Common myeloid progenitor, CD34-positive (primary cell): ENCODE measurements at regions not wholly inside any gene's neighbourhood (a gene's known extent, or its start where the extent isn't known, plus 50 kb on each side); places are given as distances from the start of the nearest gene placed in this dataset.
"Not testable (repeated sequence)": the region's sequence is repeated elsewhere in the genome, so short reads cannot be mapped to it uniquely, and the experiment has no call there.

Experiments used
- CTCF ChIA-PET: fragments of 350-600 bp; sonication (Branson Sonifier 250); formaldehyde crosslinking; loops from one replicate; lab custom pipeline; 2021; ENCODE audit warnings: antibody characterized with exemption; lab: Charles Lee
- POLR2A ChIA-PET: fragments of 350-600 bp; sonication (Branson Sonifier 250); formaldehyde crosslinking; loops from one replicate; lab custom pipeline; 2021; ENCODE audit warnings: antibody characterized with exemption; lab: Charles Lee
- DNase-seq, 3 donors: peaks; one replicate each; pipeline versions ENCODE4 v3.0.0 to v3.0.0-alpha.2; 2013
- H3K27ac ChIP-seq, 2 experiments: 1 replicate in 1 of 2; 2 replicates in 1 of 2; pipeline ENCODE4 v1.7.0; 2013; ENCODE audit warnings: inconsistent platforms in 2 of 2, low read length in 2 of 2, mild to moderate bottlenecking in 2 of 2, low read depth in 1 of 2, moderate library complexity in 1 of 2; ENCODE audit not compliant: severe bottlenecking in 2 of 2, insufficient read depth in 1 of 2, poor library complexity in 1 of 2
- H3K27me3 ChIP-seq, 5 experiments: replicated peaks in 2 of 5; 1 replicate in 3 of 5; 2 replicates in 2 of 5; pipeline versions ENCODE4 v1.6.1 to v1.7.0; 2013; ENCODE audit warnings: low read length in 4 of 5, mild to moderate bottlenecking in 2 of 5, moderate library complexity in 2 of 5, inconsistent platforms in 1 of 5; ENCODE audit not compliant: insufficient read depth in 5 of 5, control insufficient read depth in 4 of 5
- H3K36me3 ChIP-seq, 4 experiments: 1 replicate in 2 of 4; 2 replicates in 2 of 4; pipeline versions ENCODE4 v1.6.1 to v1.7.0; 2013; ENCODE audit warnings: low read length in 3 of 4, control low read depth in 1 of 4, mild to moderate bottlenecking in 1 of 4; ENCODE audit not compliant: control insufficient read depth in 4 of 4, insufficient read depth in 4 of 4
- H3K4me1 ChIP-seq, 4 experiments: 1 replicate in 3 of 4; 2 replicates in 1 of 4; pipeline versions ENCODE4 v1.6.1 to v1.7.1; 2013; ENCODE audit warnings: low read length in 3 of 4, mild to moderate bottlenecking in 3 of 4, control low read depth in 1 of 4, inconsistent platforms in 1 of 4, moderate library complexity in 1 of 4; ENCODE audit not compliant: control insufficient read depth in 4 of 4, insufficient read depth in 4 of 4; ENCODE audit errors: control extremely low read depth in 1 of 4
- H3K4me3 ChIP-seq, 7 experiments: 1 replicate in 4 of 7; 2 replicates in 3 of 7; pipeline versions ENCODE4 v1.5.1 to v1.7.0; 2013; ENCODE audit warnings: mild to moderate bottlenecking in 7 of 7, low read length in 6 of 7, moderate library complexity in 6 of 7, inconsistent platforms in 2 of 7, low read depth in 2 of 7, control low read depth in 1 of 7; ENCODE audit not compliant: insufficient read depth in 4 of 7, control insufficient read depth in 1 of 7; ENCODE audit errors: extremely low read depth in 1 of 7
- H3K9me3 ChIP-seq, 5 experiments: 1 replicate in 4 of 5; 2 replicates in 1 of 5; pipeline versions ENCODE4 v1.6.1 to v1.7.1; 2013; ENCODE audit warnings: low read length in 4 of 5, mild to moderate bottlenecking in 2 of 5, inconsistent platforms in 1 of 5, low read depth in 1 of 5, moderate library complexity in 1 of 5; ENCODE audit not compliant: control insufficient read depth in 4 of 5, insufficient read depth in 2 of 5; ENCODE audit errors: control extremely low read depth in 1 of 5
- WGBS: methylation state at CpG from one replicate; pipeline ENCODE4 v1.1.5; 2013; ENCODE audit not compliant: insufficient coverage; 5-methylcytosine and 5-hydroxymethylcytosine counted together

DNA sequence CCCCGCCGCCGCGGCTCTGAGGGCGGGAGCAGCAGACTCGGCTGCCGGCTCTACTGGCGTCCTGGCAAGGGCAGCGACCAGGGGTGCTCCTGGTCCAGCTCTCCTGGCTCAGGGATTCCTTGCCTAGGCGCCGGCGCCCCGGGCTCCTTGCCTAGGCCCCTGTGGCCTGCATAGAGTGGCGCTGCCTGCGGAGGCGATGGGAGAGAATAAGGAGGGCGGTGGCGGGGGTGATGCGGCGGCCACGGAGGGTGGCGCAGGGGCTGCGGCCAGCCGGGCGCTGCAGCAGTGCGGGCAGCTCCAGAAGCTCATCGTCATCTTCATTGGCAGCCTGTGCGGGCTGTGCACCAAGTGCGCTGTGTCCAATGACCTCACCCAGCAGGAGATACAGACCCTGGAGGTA, 136.6 kb upstream of the TP53TG3D start:
- WGBS = no CpG with 5 or more reads among the region's 29 CpGs
- H3K9me3 ChIP-seq, H3K36me3 ChIP-seq, H3K27ac ChIP-seq, CTCF ChIA-PET, H3K27me3 ChIP-seq, H3K4me3 ChIP-seq, POLR2A ChIA-PET, H3K4me1 ChIP-seq, DNase-seq: not testable (repeated sequence)

DNA sequence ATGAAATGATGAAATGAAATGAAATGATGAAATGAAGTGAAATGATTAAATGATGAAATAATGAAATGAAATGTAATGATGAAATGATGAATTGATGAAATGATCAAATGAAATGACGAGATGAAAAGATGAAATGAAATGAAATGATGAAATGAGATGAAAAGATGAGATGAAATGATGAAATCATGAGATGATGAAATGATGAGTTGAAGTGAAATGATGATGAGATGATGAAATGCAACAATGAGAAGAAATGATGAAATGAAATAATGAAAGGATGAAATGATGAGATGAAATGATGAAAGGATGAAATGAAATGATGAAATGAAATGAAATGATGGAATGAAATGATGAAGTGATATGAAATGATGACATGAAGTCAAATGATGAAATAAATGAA, 132.7 kb upstream of the TP53TG3D start:
- H3K4me1 ChIP-seq, H3K36me3 ChIP-seq, H3K4me3 ChIP-seq, CTCF ChIA-PET, H3K27me3 ChIP-seq, H3K27ac ChIP-seq, POLR2A ChIA-PET, H3K9me3 ChIP-seq: not testable (repeated sequence)
- 56% methylated on average over 1 of the region's 1 CpG for WGBS
- DNase-seq = peak in 1 of 3 donors; percentile 28

DNA sequence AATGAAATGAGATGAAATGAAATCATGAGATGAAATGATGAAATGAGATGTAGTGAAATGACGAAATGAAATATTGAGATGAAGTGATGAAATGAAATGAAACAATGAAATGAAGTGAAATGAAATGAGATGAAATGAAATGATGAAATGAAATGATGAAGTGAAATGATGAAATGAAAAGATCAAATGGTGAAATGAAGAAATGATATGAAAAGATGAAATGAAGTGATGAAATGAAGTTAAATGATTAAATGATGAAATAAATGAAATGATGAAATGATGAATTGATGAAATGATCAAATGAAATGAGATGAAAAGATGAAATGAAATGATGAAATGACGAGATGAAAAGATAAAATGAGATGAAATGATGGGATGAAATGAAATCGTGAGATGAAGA, 132.3 kb upstream of the TP53TG3D start:
- H3K4me3 ChIP-seq, CTCF ChIA-PET, H3K4me1 ChIP-seq, H3K36me3 ChIP-seq, H3K27me3 ChIP-seq, DNase-seq, H3K27ac ChIP-seq, POLR2A ChIA-PET, H3K9me3 ChIP-seq: not testable (repeated sequence)
- WGBS = 80% methylated on average over 3 of the region's 3 CpGs

DNA sequence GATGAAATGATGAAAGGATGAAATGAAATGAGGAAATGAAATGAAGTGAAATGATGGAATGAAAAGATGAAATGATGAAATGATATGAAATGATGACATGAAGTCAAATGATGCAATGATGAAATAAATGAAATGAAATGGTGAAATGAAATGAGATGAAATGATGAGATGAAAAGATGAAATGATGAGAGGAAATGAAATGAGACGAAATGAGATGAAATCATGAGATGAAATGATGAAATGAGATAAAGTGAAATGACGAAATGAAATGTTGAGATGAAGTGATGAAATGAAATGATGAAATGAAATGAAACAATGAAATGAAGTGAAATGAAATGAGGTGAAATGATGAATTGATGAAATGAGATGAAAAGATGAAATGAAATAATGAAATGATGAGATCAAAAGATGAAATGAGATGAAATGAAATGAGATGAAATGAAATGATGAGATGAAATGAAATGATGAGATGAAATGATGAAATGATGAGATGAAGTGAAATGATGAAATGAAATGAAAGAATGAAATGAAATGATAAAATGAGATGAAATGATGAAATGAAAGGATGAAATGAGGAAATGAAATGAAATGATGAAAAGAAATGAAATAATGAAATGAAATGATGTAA, 131.7 kb upstream of the TP53TG3D start:
- H3K9me3 ChIP-seq, POLR2A ChIA-PET, H3K4me3 ChIP-seq, H3K4me1 ChIP-seq, H3K27me3 ChIP-seq, H3K36me3 ChIP-seq, CTCF ChIA-PET, H3K27ac ChIP-seq, DNase-seq: not testable (repeated sequence)
- WGBS = 55% methylated on average over 2 of the region's 2 CpGs

DNA sequence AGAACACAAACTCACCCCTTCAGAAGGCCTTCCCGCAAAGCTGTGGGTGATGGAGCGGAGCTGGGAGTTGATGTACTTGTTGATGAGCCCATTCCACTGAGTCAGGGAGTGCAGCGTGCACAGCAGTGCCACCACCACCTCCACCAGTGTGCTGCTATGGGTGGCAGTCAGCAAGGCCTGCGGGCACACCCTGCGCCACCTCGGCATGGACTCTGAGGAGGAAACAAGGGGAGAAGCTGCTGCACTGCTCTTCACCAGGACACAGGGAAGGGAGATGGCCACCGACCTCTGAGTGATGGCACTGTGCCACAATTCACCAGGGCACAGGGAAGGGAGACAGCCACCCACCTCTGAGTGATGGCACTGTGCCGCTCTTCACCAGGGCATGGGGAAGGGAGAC, 100.7 kb upstream of the TP53TG3D start:
- DNase-seq, H3K27me3 ChIP-seq, H3K27ac ChIP-seq, H3K9me3 ChIP-seq, H3K36me3 ChIP-seq, H3K4me1 ChIP-seq, H3K4me3 ChIP-seq, CTCF ChIA-PET, POLR2A ChIA-PET: not testable (repeated sequence)
- no CpG with 5 or more reads among the region's 8 CpGs for WGBS

DNA sequence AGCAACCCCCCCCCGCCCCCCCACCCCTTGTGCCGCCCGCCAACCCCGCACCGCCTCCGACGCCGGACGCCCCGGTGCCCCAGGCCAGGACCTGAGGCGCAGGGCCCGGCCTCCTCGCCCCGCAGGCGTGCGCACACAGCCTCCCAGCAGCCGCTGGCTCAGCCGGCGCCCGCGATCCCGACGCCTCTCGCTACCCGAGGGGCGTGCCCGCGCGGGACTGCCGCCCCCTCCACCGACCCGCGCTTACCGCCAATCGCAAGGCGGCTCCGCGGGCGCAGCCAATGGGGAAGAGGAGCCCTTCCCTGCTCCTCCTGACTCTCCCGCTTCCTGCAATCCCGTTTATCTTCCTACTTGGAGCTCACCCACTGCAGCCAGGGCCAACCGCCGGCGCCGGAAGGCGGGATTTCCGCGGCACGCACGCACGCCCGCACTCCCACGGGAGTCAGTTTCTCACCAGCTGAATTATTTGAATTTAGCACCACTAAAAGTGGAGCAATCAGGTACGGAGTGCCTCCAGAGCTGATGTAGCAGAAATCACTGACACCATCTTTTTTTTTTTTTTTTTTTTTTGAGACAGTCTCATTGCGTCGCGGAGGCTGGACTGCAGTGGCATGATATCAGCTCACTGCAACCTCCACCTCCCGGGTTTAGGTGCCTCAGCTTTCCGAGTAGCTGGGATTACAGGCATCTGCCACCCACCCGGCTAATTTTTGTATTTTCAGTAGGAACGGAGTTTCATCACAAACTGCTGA, 65.0 kb upstream of the TP53TG3D start:
- H3K9me3 ChIP-seq, POLR2A ChIA-PET, H3K4me1 ChIP-seq, CTCF ChIA-PET, H3K27ac ChIP-seq, DNase-seq, H3K36me3 ChIP-seq, H3K4me3 ChIP-seq, H3K27me3 ChIP-seq: not testable (repeated sequence)
- no CpG with 5 or more reads among the region's 61 CpGs for WGBS

DNA sequence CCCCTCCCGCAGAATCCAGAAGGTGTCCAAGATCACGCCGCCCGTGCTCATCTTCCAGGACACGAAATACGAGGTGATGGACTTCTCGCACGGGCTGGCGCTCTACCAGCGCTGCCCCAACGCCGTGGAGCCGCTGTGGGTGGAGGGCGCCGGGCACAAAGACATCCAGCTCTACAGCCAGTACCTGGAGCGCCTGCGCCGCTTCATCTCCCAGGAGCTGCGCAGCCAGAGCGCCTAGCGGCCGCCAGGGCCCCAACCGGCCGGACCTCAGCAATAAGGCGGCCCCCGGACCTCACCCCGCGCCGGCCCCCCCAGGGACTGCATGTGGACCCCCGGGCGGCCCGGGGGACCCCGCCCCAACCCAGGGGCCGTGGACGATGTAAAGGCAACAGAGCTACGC, 50.5 kb upstream of the TP53TG3D start:
- POLR2A ChIA-PET, H3K4me1 ChIP-seq, H3K9me3 ChIP-seq, CTCF ChIA-PET, H3K27me3 ChIP-seq, H3K27ac ChIP-seq, DNase-seq, H3K4me3 ChIP-seq, H3K36me3 ChIP-seq: not testable (repeated sequence)
- 39% methylated on average over 6 of the region's 36 CpGs for WGBS
